GM21360 (cell line): ENCODE measurements at regions not wholly inside any gene's neighbourhood (a gene's known extent, or its start where the extent isn't known, plus 50 kb on each side); places are given as distances from the start of the nearest gene placed in this dataset.

Experiments used
- ATAC-seq: cut with Tn5 transposase; IDR thresholded peaks from one replicate; pipeline ENCODE4 v1.9.1; 2021; ENCODE audit warnings: mild to moderate bottlenecking, moderate library complexity; ENCODE audit not compliant: unreplicated experiment

GRCh38 chr2:221710744-221711143, 138.6 kb upstream of the EPHA4 start:
- no peak for ATAC-seq

GRCh38 chr2:221708902-221709301, 136.8 kb upstream of the EPHA4 start:
- no peak for ATAC-seq

GRCh38 chr2:221705185-221705877, 133.2 kb upstream of the EPHA4 start:
- no peak for ATAC-seq

DNA sequence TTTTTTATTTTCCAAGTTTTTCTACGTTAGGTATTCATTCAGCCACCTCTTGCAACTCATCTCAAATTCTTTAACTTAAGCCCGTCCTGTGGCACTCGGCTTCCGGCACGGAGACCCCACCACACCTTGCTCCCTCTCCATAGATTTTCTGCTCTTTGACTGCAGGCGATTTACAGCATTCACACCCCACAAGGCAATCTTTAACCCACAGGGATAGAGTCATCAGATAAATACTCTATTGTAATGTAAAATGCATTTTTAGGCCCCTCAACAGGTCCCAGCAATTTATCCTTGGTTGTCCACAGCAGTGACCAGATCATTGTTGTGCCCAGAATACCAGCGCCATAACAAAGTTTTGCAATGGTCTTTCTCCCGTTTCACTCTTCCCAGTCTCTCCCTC, 132.3 kb upstream of the EPHA4 start:
- no peak for ATAC-seq

GRCh38 chr2:221693365-221693764, 121.3 kb upstream of the EPHA4 start:
- no peak for ATAC-seq

DNA sequence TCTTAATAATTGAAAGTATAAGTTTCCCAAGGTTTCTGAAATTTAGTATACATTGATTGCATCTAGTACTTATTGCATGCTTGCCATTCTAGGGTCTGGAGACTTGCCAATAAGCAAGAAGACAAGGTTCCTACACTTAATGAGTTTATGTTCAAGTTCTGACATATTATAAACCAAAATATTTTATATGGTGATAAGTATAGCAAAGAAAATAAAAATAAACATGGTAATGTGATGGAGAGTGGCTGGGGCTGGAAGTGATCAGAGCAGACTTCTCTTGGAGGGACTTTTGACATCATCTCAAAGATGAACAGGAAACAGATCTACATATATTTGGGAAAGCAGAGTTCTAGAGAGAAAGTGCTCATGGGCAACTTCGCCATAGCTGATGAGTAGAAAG, 119.5 kb upstream of the EPHA4 start:
- ATAC-seq, result no peak

- no peak for ATAC-seq
Observed at GRCh38 chr2:221689140-221689539, 117.0 kb upstream of the EPHA4 start.

GRCh38 chr2:221680548-221680947, 108.4 kb upstream of the EPHA4 start:
- no peak for ATAC-seq

- ATAC-seq, result no peak
Observed at GRCh38 chr2:221677688-221678087, 105.6 kb upstream of the EPHA4 start.

- ATAC-seq, result no peak
Observed at GRCh38 chr2:221676566-221677172, 104.6 kb upstream of the EPHA4 start.

- no peak for ATAC-seq
Observed at GRCh38 chr2:221675201-221675908, 103.3 kb upstream of the EPHA4 start.

DNA sequence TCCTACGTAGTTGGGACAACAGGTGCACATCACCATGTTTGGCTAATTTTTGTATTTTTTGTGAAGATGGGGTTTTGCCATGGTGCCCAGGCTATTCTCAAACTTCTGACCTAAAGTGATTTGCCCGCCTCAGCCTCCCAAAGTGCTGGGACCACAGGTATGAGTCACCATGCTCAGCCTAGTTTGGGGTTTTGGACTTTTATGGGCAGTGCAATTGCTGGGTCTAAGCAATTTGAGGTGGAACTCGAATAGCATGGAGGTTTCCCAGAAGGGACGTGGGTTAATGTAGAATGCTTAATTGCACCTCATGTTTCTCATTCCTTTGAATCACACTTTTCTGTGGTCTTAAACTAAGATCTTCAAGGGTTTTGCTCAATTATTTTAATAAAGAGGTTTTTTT, 102.3 kb upstream of the EPHA4 start:
- no peak for ATAC-seq

DNA sequence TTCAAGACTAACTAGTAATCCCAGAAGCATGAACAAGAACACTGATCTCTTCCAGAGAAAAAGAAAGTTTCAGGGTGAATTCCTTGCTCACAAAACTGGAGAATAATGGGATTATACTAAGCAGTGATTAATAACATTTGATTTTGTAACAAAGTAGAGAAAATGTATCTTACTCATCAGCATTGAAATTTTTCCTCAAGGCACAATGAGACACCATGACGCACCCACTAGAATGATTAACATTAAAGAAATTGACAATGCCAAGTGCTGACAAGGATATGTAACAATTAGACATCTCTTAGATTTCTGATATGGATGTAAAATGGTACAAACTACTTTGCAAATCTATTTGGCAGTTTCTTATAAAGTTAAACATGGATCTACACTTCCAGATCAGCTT, 101.1 kb upstream of the EPHA4 start:
- ATAC-seq, result no peak

DNA sequence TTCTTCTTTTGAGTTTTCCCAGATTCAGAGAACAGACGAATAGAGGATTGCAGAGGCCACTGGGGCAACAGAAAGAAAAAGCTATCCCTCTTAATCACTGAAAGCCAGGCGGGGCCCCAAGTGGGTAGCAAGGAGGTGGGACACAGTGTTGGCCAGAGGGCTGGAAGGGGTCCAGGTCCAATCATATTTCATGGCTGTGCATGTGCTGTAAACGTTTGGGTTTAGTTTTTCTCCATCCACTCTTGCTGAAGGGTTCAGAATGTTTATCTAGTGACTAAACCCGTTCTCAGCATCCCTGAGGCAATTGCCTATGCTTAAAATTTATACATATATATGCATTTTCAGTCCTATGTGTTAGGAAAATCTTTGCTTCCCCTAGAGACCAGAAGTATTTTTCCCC, 99.4 kb upstream of the EPHA4 start:
- ATAC-seq, result no peak

DNA sequence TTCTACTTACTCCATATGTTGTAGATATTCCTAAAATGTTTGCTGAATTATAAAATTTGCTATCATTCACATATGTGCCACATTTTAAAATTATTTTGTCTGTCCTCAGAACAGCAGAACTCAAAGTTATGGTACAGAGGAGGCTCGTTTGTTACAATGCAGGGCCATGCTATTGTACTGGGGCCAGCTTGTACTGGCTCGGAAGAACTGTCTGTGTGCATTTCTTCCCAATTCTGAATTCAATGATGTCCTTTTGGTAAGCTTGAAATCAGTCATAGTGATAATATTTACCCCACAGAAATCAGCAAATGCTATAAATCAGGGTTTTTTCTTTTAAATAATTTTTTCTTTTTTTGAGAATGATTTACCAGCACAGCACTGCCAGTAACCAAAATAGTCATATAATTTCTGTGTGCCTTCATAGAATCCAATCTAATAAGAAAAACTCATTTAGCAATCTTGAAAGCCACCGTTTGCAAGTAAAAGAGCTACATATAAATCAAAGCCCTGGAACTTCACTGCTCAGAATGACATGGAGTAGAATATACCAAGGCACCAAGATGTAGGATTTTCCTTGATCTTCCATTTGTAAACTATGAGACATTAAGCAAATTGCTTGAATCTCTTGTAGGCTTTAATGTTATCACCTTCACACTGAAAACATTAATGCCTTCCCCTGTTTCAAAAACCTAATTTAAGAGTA, 90.7 kb upstream of the EPHA4 start:
- ATAC-seq, result no peak

- ATAC-seq, result no peak
Observed at GRCh38 chr2:221657806-221658205, 85.7 kb upstream of the EPHA4 start.

- ATAC-seq, result no peak
Observed at GRCh38 chr2:221655300-221655699, 83.2 kb upstream of the EPHA4 start.

- ATAC-seq, result no peak
Observed at GRCh38 chr2:221653182-221653581, 81.1 kb upstream of the EPHA4 start.

DNA sequence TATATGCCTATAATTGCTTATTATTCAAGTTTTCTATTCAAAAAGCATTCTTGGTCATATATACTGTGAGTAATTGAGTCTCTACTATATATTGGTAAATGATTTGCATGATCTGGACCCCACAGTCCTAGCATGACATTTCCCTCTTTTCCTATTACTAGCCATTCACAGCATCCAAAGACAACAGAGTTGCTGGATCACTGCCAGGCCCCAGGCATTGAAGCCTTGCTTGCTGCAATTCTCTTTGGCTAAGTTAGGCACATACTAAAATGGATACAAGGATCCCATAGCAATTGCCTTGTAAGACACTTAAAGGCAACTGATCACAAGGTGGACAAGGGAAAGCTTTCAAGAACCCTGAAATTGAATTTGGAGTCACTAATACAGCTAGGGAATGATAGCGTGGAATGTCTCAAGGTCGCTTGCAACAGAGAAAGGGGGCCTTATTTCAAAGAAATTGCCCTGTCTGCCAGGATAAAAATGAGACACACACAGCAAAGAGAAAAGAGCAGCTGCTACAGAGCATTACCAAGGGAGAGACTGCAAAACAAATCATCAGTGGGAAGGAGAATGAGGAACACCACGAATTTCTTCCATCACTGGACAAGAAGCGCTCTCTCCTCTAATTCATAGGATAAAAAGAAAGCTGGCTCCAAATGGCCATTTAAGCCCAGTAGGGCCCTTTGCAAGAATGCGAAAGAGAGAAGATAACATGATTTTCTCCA, 77.1 kb upstream of the EPHA4 start:
- no peak for ATAC-seq

- no peak for ATAC-seq
Observed at GRCh38 chr2:221642447-221642846, 70.3 kb upstream of the EPHA4 start.
